ENCODE measurements at regions not wholly inside any gene's neighbourhood (a gene's known extent, or its start where the extent isn't known, plus 50 kb on each side); places are given as distances from the start of the nearest gene placed in this dataset.

- TF ChIP-seq SPI1 (IDR thresholded peaks at IDR 0.05; ENCODE audit: borderline replicate concordance, low read depth) = no peak
- TF ChIP-seq POLR2AphosphoS5 (IDR thresholded peaks at IDR 0.05; ENCODE audit: low read depth) = no peak
- no peak for TF ChIP-seq CTCF (IDR thresholded peaks at IDR 0.05; ENCODE audit: insufficient read depth, low read length)
- no peak for TF ChIP-seq REST (IDR thresholded peaks at IDR 0.05; ENCODE audit: insufficient replicate concordance, low read depth)
- TF ChIP-seq GABPA (IDR thresholded peaks at IDR 0.05; ENCODE audit: low read depth) = no peak
- no peak for DNase-seq (ENCODE audit: low read depth in 1 of 2, low spot score in 1 of 2)
- H3K4me3 ChIP-seq (replicated peaks; ENCODE audit: insufficient read depth, low read length) = no peak overlapping the region
- no peaks in the 10 kb centered on the region for H3K27me3 ChIP-seq (ENCODE audit: insufficient read depth, poor library complexity, severe bottlenecking)
- no peak overlapping the region for H3K27ac ChIP-seq (replicated peaks)
These were observed 68.2 kb downstream of the MAIP1 start for GRCh38 chr2:200023570-200023969.

GRCh38 chr2:200025717-200026116 is 70.3 kb downstream of the MAIP1 start:
- no peaks in the 10 kb centered on the region for H3K27me3 ChIP-seq (ENCODE audit: insufficient read depth, poor library complexity, severe bottlenecking)
- no peak overlapping the region for H3K27ac ChIP-seq (replicated peaks)
- no peak overlapping the region for H3K4me3 ChIP-seq (replicated peaks; ENCODE audit: insufficient read depth, low read length)
- no peak for DNase-seq (ENCODE audit: low read depth in 1 of 2, low spot score in 1 of 2)
- no peak for TF ChIP-seq REST (IDR thresholded peaks at IDR 0.05; ENCODE audit: insufficient replicate concordance, low read depth)
- no peak for TF ChIP-seq CTCF (IDR thresholded peaks at IDR 0.05; ENCODE audit: insufficient read depth, low read length)
- TF ChIP-seq GABPA (IDR thresholded peaks at IDR 0.05; ENCODE audit: low read depth) = no peak
- TF ChIP-seq POLR2AphosphoS5 (IDR thresholded peaks at IDR 0.05; ENCODE audit: low read depth) = no peak
- no peak for TF ChIP-seq SPI1 (IDR thresholded peaks at IDR 0.05; ENCODE audit: borderline replicate concordance, low read depth)

- TF ChIP-seq SPI1 (IDR thresholded peaks at IDR 0.05; ENCODE audit: borderline replicate concordance, low read depth) = no peak
- TF ChIP-seq POLR2AphosphoS5 (IDR thresholded peaks at IDR 0.05; ENCODE audit: low read depth) = no peak
- TF ChIP-seq REST (IDR thresholded peaks at IDR 0.05; ENCODE audit: insufficient replicate concordance, low read depth) = no peak
- TF ChIP-seq GABPA (IDR thresholded peaks at IDR 0.05; ENCODE audit: low read depth) = no peak
- no peak for TF ChIP-seq CTCF (IDR thresholded peaks at IDR 0.05; ENCODE audit: insufficient read depth, low read length)
- DNase-seq (ENCODE audit: low read depth in 1 of 2, low spot score in 1 of 2) = no peak
- Histone ChIP-seq H3K27ac (replicated peaks) (no peak overlapping the region), H3K4me3 (replicated peaks; ENCODE audit: insufficient read depth, low read length) (no peak overlapping the region), H3K27me3 (ENCODE audit: insufficient read depth, poor library complexity, severe bottlenecking) (no peaks in the 10 kb centered on the region)
These were observed 71.2 kb downstream of the MAIP1 start for GRCh38 chr2:200026332-200027230.

Data from HL-60 (cell line).